SK-N-SH treated with all-trans-retinoic acid at 6 μM for 48 hours (cell line): ENCODE measurements at regions not wholly inside any gene's neighbourhood (a gene's known extent, or its start where the extent isn't known, plus 50 kb on each side); places are given as distances from the start of the nearest gene placed in this dataset.

Experiments
- ATAC-seq: fragments of 200-7000 bp; cut with Tn5 transposase; 3 replicates; pipeline ENCODE4 v1.9.1; 2020; ENCODE audit warnings: mild to moderate bottlenecking, moderate library complexity
- ARNTL ChIP-seq: fragments of 450-650 bp; formaldehyde crosslinking; IDR thresholded peaks from 2 replicates; pipeline ENCODE4 v1.5.0; 2020; ENCODE audit warnings: low read depth, mild to moderate bottlenecking, moderate library complexity, borderline replicate concordance
- BACH2 ChIP-seq: fragments of 250-450 bp; sonication (Bioruptor Pico); IDR thresholded peaks from 2 replicates; pipeline ENCODE4 v1.9.0; 2021; ENCODE audit warnings: mild to moderate bottlenecking, borderline replicate concordance
- CREB5 ChIP-seq: fragments of 250-450 bp; sonication (Bioruptor Pico); IDR thresholded peaks from 2 replicates; pipeline ENCODE4 v1.5.1; 2020; ENCODE audit warnings: low read depth, mild to moderate bottlenecking, moderate library complexity
- CSDC2 ChIP-seq: fragments of 250-450 bp; sonication (Bioruptor Pico); IDR thresholded peaks from 2 replicates; pipeline ENCODE4 v1.5.0; 2020; ENCODE audit warnings: mild to moderate bottlenecking, moderate library complexity
- CSRNP3 ChIP-seq: fragments of 250-450 bp; sonication (Bioruptor Pico); IDR thresholded peaks from 2 replicates; pipeline ENCODE4 v1.5.1; 2021; ENCODE audit warnings: mild to moderate bottlenecking, moderate library complexity
- ESRRG ChIP-seq: fragments of 250-450 bp; sonication (Bioruptor Pico); IDR thresholded peaks from 2 replicates; pipeline ENCODE4 v1.6.1; 2021; ENCODE audit warnings: mild to moderate bottlenecking
- GLIS3 ChIP-seq: fragments of 250-450 bp; sonication (Bioruptor Pico); IDR thresholded peaks from 2 replicates; pipeline ENCODE4 v1.5.0; 2020; ENCODE audit warnings: mild to moderate bottlenecking, moderate library complexity
- ISL1 ChIP-seq: fragments of 250-450 bp; sonication (Bioruptor Pico); IDR thresholded peaks from 2 replicates; pipeline ENCODE4 v2.1.2; 2022; ENCODE audit warnings: mild to moderate bottlenecking, moderate library complexity
- OSR1 ChIP-seq: fragments of 250-450 bp; sonication (Bioruptor Pico); IDR thresholded peaks from 2 replicates; pipeline ENCODE4 v1.8.0; 2022; ENCODE audit warnings: moderate library complexity, mild to moderate bottlenecking, inconsistent platforms
- POU6F1 ChIP-seq: fragments of 250-450 bp; sonication (Bioruptor Pico); IDR thresholded peaks from 2 replicates; pipeline ENCODE4 v1.8.0; 2021; ENCODE audit warnings: low read depth, mild to moderate bottlenecking, moderate library complexity, borderline replicate concordance
- PPARA ChIP-seq: fragments of 250-450 bp; sonication (Bioruptor Pico); IDR thresholded peaks from 2 replicates; pipeline ENCODE4 v1.5.0; 2020; ENCODE audit warnings: mild to moderate bottlenecking, borderline replicate concordance
- SNAI2 ChIP-seq: fragments of 250-450 bp; sonication (Bioruptor Pico); IDR thresholded peaks from 2 replicates; pipeline ENCODE4 v1.5.0; 2020; ENCODE audit warnings: mild to moderate bottlenecking, moderate library complexity
- TCF4 ChIP-seq: fragments of 250-450 bp; sonication (Bioruptor Pico); IDR thresholded peaks from 2 replicates; pipeline ENCODE4 v1.8.0; 2021; ENCODE audit warnings: mild to moderate bottlenecking, moderate library complexity, borderline replicate concordance
- TOX ChIP-seq: fragments of 250-450 bp; sonication (Bioruptor Pico); IDR thresholded peaks from 2 replicates; pipeline ENCODE4 v1.8.0; 2021; ENCODE audit warnings: mild to moderate bottlenecking, moderate library complexity, borderline replicate concordance
- TSHZ2 ChIP-seq: fragments of 250-450 bp; sonication (Bioruptor Pico); IDR thresholded peaks from 2 replicates; pipeline ENCODE4 v1.5.0; 2020; ENCODE audit warnings: mild to moderate bottlenecking, moderate library complexity
- ZC3H10 ChIP-seq: fragments of 250-450 bp; sonication (Bioruptor Pico); IDR thresholded peaks from 2 replicates; pipeline ENCODE4 v1.5.1; 2021; ENCODE audit warnings: mild to moderate bottlenecking, moderate library complexity
- ZFP3 ChIP-seq: fragments of 250-450 bp; sonication (Bioruptor Pico); IDR thresholded peaks from 2 replicates; pipeline ENCODE4 v1.5.0; 2020; ENCODE audit warnings: mild to moderate bottlenecking, moderate library complexity
- ZFP30 ChIP-seq: fragments of 450-650 bp; formaldehyde crosslinking; IDR thresholded peaks from 2 replicates; pipeline ENCODE4 v1.5.0; 2022; ENCODE audit warnings: mild to moderate bottlenecking, moderate library complexity
- ZNF565 ChIP-seq: fragments of 450-650 bp; formaldehyde crosslinking; conservative IDR thresholded peaks from 2 replicates; pipeline ENCODE4 v1.5.0; 2020; ENCODE audit warnings: low read depth, mild to moderate bottlenecking, moderate library complexity
- ZNF70 ChIP-seq: fragments of 450-650 bp; formaldehyde crosslinking; IDR thresholded peaks from 2 replicates; pipeline ENCODE4 v1.5.0; 2020; ENCODE audit warnings: mild to moderate bottlenecking, moderate library complexity
- ZNF8 ChIP-seq: fragments of 450-650 bp; formaldehyde crosslinking; IDR thresholded peaks from 2 replicates; pipeline ENCODE4 v1.5.0; 2020; ENCODE audit warnings: mild to moderate bottlenecking, moderate library complexity

GRCh38 chr10:78894089-78894840 is 174.5 kb upstream of the ZMIZ1 start:
- TF ChIP-seq ISL1 (CRISPR knock-in tag): no peak
- TF ChIP-seq ESRRG: no peak
- no peak for TF ChIP-seq POU6F1 (CRISPR knock-in tag)
- no peak for TF ChIP-seq TCF4 (CRISPR knock-in tag)
- no peak for TF ChIP-seq PPARA
- TF ChIP-seq ZNF8 (CRISPR knock-in tag): no peak
- TF ChIP-seq GLIS3 (CRISPR knock-in tag): no peak
- TF ChIP-seq ZC3H10 (CRISPR knock-in tag): no peak
- no peak for TF ChIP-seq CSRNP3 (CRISPR knock-in tag)
- no peak for TF ChIP-seq CSDC2
- TF ChIP-seq ZNF70 (CRISPR knock-in tag): no peak
- no peak for TF ChIP-seq TOX
- no peak for TF ChIP-seq ZNF565 (CRISPR knock-in tag)
- no peak for TF ChIP-seq SNAI2 (CRISPR knock-in tag)
- TF ChIP-seq ZFP3 (CRISPR knock-in tag): no peak
- no peak for TF ChIP-seq ZFP30 (CRISPR knock-in tag)
- ATAC-seq: no peak

- TF ChIP-seq TOX (no peak), TSHZ2 (CRISPR knock-in tag) (no peak), ZC3H10 (CRISPR knock-in tag) (no peak), ZNF565 (CRISPR knock-in tag) (no peak), ARNTL (CRISPR knock-in tag) (no peak), ZNF70 (CRISPR knock-in tag) (no peak), CSRNP3 (CRISPR knock-in tag) (no peak), CSDC2 (no peak), SNAI2 (CRISPR knock-in tag) (no peak), ZFP3 (CRISPR knock-in tag) (no peak), CREB5 (CRISPR knock-in tag) (no peak), TCF4 (CRISPR knock-in tag) (no peak), GLIS3 (CRISPR knock-in tag) (no peak), ESRRG (no peak), OSR1 (CRISPR knock-in tag) (no peak), PPARA (no peak), BACH2 (CRISPR knock-in tag) (no peak), ZFP30 (CRISPR knock-in tag) (no peak)
- ATAC-seq: no peak
Measured at GRCh38 chr10:78894841-78895195, 173.9 kb upstream of the ZMIZ1 start.

GRCh38 chr10:78895469-78895868 is 173.3 kb upstream of the ZMIZ1 start:
- ATAC-seq: no peak
- no peak for TF ChIP-seq ESRRG
- no peak for TF ChIP-seq ISL1 (CRISPR knock-in tag)
- no peak for TF ChIP-seq SNAI2 (CRISPR knock-in tag)
- TF ChIP-seq BACH2 (CRISPR knock-in tag): no peak
- no peak for TF ChIP-seq CSDC2
- no peak for TF ChIP-seq CSRNP3 (CRISPR knock-in tag)
- TF ChIP-seq ZNF565 (CRISPR knock-in tag): no peak
- no peak for TF ChIP-seq CREB5 (CRISPR knock-in tag)
- TF ChIP-seq TSHZ2 (CRISPR knock-in tag): no peak
- TF ChIP-seq ZFP3 (CRISPR knock-in tag): no peak
